ENCODE measurements at regions not wholly inside any gene's neighbourhood (a gene's known extent, or its start where the extent isn't known, plus 50 kb on each side); places are given as distances from the start of the nearest gene placed in this dataset.
"Not testable (repeated sequence)": the region's sequence is repeated elsewhere in the genome, so short reads cannot be mapped to it uniquely, and the experiment has no call there.

GRCh38 chr9:62918648-62919385 is 1729.0 kb downstream of the SPATA31A7 start:
- not testable (repeated sequence) for TF ChIP-seq PTBP1 (IDR thresholded peaks at IDR 0.05; ENCODE audit: low read depth, low read length, poor library complexity, severe bottlenecking); HES4 (CRISPR knock-in tag; IDR thresholded peaks at IDR 0.05; ENCODE audit: borderline replicate concordance)
- TF ChIP-seq, protein P1, sequence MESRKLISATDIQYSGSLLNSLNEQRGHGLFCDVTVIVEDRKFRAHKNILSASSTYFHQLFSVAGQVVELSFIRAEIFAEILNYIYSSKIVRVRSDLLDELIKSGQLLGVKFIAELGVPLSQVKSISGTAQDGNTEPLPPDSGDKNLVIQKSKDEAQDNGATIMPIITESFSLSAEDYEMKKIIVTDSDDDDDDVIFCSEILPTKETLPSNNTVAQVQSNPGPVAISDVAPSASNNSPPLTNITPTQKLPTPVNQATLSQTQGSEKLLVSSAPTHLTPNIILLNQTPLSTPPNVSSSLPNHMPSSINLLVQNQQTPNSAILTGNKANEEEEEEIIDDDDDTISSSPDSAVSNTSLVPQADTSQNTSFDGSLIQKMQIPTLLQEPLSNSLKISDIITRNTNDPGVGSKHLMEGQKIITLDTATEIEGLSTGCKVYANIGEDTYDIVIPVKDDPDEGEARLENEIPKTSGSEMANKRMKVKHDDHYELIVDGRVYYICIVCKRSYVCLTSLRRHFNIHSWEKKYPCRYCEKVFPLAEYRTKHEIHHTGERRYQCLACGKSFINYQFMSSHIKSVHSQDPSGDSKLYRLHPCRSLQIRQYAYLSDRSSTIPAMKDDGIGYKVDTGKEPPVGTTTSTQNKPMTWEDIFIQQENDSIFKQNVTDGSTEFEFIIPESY (CRISPR knock-in tag; IDR thresholded peaks at IDR 0.05) = not testable (repeated sequence)
- TF ChIP-seq, protein P2, sequence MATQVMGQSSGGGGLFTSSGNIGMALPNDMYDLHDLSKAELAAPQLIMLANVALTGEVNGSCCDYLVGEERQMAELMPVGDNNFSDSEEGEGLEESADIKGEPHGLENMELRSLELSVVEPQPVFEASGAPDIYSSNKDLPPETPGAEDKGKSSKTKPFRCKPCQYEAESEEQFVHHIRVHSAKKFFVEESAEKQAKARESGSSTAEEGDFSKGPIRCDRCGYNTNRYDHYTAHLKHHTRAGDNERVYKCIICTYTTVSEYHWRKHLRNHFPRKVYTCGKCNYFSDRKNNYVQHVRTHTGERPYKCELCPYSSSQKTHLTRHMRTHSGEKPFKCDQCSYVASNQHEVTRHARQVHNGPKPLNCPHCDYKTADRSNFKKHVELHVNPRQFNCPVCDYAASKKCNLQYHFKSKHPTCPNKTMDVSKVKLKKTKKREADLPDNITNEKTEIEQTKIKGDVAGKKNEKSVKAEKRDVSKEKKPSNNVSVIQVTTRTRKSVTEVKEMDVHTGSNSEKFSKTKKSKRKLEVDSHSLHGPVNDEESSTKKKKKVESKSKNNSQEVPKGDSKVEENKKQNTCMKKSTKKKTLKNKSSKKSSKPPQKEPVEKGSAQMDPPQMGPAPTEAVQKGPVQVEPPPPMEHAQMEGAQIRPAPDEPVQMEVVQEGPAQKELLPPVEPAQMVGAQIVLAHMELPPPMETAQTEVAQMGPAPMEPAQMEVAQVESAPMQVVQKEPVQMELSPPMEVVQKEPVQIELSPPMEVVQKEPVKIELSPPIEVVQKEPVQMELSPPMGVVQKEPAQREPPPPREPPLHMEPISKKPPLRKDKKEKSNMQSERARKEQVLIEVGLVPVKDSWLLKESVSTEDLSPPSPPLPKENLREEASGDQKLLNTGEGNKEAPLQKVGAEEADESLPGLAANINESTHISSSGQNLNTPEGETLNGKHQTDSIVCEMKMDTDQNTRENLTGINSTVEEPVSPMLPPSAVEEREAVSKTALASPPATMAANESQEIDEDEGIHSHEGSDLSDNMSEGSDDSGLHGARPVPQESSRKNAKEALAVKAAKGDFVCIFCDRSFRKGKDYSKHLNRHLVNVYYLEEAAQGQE (IDR thresholded peaks at IDR 0.05; ENCODE audit: borderline replicate concordance in 1 of 2, low read depth in 1 of 2, low read length in 2 of 2) = not testable (repeated sequence)

Measured in HepG2 (cell line).